GM21381 (cell line): ENCODE measurements at regions not wholly inside any gene's neighbourhood (a gene's known extent, or its start where the extent isn't known, plus 50 kb on each side); places are given as distances from the start of the nearest gene placed in this dataset.

ENCODE experiments used
- ATAC-seq: cut with Tn5 transposase; IDR thresholded peaks from one replicate; pipeline ENCODE4 v1.9.1; 2021; ENCODE audit warnings: mild to moderate bottlenecking, moderate library complexity; ENCODE audit not compliant: unreplicated experiment

DNA sequence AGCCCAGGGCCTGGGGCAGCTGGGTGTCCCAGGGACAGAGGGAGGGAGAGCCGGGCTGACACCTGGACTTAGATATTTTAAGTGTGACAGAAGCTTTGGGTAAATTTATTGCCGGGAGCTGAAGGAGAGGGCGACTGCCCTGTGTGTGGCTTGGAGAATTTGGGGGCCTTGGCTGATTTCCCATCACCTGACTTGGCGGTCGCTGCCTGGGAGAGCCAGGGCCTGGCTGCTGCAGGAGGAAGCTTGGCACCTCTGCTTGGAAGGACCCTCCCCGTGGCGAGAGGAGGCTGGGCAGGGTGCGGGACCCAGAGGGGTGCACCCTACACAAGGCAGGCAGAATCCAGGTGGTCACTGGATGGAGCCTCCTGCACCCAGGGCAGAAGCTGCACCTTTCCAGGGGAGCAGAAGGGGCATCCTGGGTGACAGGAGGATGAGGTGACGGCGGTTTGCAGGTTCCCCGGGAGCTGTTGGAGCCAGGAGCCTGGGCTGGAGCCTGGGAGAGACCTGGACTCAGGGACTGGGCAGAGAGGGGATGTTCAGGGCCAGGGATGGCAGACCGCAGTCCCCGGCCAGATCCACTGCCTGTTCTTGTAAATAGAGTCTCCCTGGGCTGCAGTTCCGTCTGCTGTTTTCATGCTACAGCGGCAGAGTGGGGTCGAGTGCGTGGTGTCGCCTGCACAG, 72.0 kb downstream of the RGS12 start:
- ATAC-seq: no peak

GRCh38 chr4:3365326-3365725, 72.5 kb downstream of the RGS12 start:
- ATAC-seq: no peak

GRCh38 chr4:3365871-3366842, 73.3 kb downstream of the RGS12 start:
- ATAC-seq: no peak

DNA sequence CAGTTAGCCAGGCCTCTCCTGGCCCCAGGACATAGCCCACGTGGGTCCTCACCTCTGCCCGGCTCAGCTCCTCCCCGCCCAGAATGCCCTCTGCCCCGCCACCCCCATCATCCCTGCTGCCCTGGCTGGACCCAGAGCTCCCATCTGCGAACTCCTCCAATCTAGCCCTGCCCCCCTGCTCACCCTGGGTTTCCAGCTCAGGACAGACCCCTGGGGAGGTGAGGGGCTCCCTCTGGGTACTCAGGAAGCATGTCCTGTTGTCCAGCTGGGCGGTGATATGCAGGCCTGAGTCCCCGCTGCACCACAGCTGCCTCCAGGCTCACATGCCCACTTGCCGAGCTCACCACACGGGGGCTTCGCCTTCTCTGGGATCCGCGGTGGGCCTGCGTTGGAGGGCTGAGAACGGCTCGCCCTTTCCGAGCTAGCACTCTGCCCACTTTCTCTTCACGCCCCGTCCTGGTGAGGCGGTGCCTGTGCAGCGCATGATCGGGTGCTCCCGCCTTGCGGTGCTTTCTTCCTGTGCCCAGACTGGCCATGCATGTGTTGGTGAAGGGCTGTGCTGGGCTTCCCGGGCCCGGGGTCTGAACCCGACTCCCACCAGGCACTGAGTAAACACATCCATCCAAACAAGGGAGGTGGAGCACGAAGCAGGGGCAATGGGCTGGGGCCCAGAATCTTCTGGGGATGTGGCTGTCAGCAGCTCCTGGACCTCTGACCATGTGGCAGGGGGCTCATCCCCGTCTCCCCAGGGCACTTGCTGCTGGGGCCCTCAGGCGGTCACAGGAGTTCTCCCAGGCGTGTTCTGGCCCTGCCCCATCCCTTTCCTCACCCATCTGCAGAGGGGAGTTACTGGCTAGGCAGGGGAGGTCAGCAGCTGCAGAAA, 74.3 kb downstream of the RGS12 start:
- no peak for ATAC-seq

- no peak for ATAC-seq
These were observed 73.9 kb upstream of the HGFAC start for GRCh38 chr4:3367866-3368265.

- no peak for ATAC-seq
These were observed 73.4 kb upstream of the HGFAC start for GRCh38 chr4:3368334-3368733.

- no peak for ATAC-seq
These were observed 72.7 kb upstream of the HGFAC start for GRCh38 chr4:3368841-3369760.

DNA sequence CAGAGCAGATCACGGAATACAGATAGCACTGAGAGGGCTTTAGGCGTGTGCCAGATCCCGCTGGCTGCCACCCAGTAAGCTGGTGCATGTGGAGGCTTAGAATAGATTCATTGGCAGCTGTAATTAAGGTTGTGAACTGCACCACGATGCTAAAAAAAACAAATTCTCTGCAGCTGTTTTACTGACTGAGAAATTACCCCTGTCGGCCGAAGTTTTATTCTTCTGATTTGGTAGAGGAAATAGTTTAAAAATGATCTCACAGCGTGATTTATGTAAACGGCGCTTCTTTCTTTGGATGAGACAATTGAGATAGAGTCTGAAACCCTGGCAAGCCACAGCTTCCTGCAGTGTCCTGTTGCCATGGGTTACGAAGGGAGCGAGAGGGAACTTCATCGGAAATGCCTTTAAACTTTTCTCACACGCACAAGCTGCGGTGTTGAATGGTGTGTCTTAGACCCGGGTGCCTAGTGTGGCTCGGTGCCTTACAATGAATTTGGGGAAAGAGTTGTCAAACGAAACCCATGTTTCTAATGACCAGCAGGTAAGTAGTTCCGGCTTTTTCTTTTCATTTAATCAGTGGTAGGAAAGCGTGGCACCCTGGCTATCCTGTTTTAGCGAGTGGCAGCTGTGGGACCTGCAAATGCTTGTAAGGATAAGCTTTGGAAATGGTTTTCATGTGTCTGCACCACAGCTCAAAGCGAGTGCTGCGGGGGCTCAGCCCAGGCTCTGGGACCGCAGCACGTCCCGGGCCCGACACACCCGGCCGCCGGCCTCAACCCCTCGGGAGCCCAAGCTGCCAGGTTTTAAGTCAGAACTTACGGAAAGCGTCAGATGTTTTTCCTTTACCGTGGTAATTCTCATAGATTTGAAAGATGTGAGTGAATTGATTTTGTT, 71.7 kb upstream of the HGFAC start:
- no peak for ATAC-seq

DNA sequence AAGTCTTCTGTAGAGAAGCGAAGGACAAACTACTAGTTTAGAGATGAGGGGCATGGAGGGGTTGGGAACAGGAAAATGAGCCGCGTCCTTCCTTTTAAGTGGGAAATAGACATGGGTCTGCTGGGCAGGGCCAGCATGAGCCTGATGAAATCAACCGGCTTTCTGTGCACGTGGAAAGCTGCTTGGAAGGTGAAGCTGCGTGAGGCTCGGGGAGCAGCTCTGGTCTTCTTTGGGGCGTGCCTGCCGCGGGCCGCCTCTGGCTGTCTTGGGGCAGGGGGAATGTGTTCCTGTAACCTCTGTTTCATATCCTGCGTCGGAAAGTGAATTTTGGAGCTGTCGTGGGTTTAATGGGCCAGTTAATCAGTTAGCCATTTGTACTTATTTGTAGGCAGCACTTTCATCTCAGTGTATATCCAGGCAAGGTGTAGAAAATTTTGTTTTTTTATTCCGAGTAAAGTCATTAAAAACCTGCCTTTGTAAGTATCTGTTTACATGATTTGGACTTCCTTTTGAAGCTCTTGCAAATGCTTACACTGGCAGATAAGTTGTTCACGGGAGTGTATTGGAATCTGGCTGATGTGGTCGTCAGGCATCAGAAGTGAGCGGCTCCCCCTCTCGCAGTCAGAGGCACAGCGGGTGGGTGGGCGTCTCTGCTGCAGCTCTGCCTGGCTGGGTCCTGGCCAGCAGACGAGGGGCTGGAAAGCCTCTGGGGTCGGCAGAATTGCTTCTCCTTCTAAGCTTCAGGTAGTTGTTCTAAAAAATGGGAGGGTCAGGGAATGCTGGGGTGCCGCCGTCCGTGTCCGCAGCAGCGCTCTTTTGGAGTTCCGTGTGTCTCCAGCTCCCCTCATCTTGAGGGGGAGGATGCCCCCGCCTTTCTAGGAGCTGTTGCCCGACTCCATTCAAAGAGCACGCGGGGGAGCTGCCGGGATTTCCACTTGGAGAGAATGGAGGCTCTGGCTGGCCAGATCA, 70.5 kb upstream of the HGFAC start:
- no peak for ATAC-seq

- no peak for ATAC-seq
These were observed 69.4 kb upstream of the HGFAC start for GRCh38 chr4:3372264-3372932.

DNA sequence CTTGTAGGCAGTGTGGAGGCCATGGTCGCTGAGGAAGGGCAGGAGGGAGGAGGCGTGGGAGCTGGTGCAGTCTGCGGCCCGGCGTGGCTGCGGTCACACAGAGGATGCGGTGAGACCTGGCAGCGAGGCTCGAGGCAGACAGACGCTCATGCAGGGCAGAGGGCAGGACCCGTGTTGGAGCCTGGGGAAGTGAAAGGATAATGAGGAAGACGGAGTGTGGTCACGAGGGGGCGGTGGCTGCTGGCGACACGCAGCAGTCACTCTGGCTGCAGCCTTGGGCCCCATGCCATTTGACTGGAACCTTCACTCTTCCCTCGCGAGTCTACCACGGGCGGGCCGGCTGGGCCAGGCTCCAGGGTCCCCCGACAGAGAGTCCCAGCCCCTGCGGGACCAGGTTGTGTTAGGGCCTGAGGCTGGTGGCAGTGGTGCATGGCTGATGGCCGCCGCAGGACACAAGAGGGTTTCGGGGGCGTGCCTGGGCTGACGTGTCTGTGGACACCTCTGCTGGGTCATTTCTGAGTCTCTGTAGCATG, 68.8 kb upstream of the HGFAC start:
- ATAC-seq: no peak

DNA sequence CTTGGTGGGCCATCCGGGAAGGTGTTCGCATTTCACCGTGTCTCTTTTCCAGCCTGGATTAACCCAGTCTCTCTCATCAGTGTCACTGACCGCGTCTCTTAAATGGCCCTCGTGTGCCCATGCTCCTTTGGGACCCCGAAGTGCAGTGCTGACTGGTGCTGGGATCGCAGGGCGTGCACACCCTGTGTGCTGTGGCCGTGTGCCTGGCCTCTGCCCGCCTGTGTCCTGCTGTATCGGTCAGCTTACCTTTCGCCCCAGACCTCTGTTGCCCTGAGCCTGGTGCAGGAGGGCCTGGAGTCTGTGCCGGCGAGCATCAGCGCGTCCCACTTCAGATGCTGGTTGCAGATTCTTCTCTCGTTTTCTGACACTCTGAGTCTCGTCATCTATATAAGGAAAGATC, 68.3 kb upstream of the HGFAC start:
- no peak for ATAC-seq

DNA sequence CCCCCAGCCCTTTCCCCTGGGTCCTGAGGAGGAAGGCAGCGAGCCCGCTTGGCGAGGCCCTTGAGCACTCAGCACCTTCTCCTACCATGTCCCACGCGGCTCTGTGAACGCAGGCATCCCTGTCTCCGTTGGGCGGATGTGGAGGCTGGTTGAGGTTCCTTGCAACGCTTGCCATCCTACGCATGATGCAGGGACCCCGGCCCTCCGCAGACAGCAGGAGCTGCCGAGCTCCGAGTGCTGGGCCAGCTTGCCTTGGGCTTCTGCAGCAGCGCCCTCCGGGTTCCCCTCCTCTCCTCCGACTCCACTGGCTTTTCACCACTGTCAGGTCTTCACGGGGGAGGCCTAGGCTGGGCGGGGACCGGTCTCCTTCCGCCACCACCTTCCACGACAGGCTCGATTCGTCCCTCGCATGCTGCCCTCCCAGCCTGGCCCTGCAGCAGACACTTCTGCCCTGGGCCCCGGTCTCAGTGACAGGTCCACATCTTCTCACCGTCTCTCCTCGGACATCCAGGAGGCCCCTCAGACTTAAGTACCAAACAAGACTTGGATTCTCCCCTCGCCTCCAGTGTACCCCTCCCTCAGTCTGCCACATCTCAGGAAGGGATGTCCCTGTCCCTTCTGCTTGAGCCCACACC, 67.6 kb upstream of the HGFAC start:
- no peak for ATAC-seq

DNA sequence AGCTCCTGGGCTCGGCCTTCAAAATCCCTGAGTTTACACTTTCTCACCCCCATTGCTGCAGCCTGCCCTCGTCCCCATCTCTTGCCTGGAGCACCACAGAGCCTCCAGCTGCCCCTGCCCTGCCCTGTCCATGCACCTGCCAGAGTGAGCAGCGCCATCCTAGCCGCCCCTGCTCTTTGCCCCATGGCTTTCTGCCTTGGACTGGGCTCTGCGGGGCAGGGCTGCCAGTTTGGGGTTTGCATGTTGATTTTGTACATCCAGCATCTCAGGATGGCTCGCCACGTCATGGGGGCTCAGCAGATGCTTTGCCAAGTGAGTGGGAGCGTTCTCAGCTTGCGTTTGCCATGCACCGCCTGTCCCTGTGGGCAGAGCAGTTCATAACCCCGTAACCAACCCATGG, 67.1 kb upstream of the HGFAC start:
- ATAC-seq: no peak

DNA sequence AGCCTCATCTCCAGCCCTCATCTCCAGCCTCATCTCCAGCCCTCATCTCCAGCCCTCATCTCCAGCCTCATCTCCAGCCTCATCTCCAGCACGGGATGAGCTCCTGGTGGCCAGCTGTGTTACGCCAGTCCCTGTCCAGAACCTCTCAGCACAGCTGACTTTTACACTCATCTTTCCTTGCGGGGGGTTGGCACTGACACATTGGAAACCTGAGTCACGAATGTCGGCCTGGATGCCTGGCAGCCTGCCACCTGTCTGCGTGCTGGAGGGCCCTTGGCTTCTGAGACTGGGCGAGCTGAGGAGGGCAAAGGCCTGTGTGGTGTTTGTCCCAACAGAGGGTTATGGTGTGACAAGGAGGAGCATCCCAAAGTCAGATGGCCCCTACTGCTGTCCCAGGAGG, 66.1 kb upstream of the HGFAC start:
- no peak for ATAC-seq

DNA sequence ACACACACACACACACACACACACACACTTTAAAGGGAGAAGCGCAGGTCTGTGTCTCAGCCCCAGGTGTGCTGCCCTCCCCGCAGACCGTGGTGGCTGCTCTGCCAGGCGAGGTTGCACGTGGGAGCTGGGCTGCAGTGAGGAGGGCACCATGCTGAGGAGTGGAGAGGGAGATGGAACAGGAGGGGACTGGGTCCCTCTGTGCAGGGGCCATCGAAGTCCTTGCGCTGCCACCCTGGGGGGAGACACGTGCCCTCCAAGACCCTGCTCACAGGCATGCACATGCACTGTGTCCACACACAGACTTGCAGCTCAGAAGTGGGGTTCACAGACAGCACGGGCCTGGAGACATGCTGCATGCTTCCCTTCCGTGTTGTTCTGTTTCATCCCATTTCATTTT, 65.5 kb upstream of the HGFAC start:
- ATAC-seq: no peak

- ATAC-seq: no peak
These were observed 64.2 kb upstream of the HGFAC start for GRCh38 chr4:3377557-3377956.
